Mesendoderm (in vitro differentiated cells): ENCODE measurements at regions not wholly inside any gene's neighbourhood (a gene's known extent, or its start where the extent isn't known, plus 50 kb on each side); places are given as distances from the start of the nearest gene placed in this dataset.

Source experiments
- DNase-seq: peaks from one replicate; pipeline ENCODE4 v3.0.0; 2013
- H2AK5ac ChIP-seq: 2 replicates; pipeline ENCODE4 v1.6.1; 2013; ENCODE audit warnings: low read length, inconsistent platforms
- H2BK120ac ChIP-seq: 2 replicates; pipeline ENCODE4 v1.6.1; 2013; ENCODE audit warnings: low read depth, mild to moderate bottlenecking, low read length, moderate library complexity, mixed read lengths
- H2BK15ac ChIP-seq: replicated peaks from 2 replicates; pipeline ENCODE4 v1.6.1; 2013; ENCODE audit warnings: low read depth, mild to moderate bottlenecking, moderate library complexity
- H2BK5ac ChIP-seq: 2 replicates; pipeline ENCODE4 v1.6.1; 2013; ENCODE audit warnings: low read length, inconsistent platforms
- H3K18ac ChIP-seq: 2 replicates; pipeline ENCODE4 v1.6.1; 2013; ENCODE audit warnings: mild to moderate bottlenecking, low read length, mixed read lengths
- H3K23ac ChIP-seq: one replicate; pipeline ENCODE4 v1.6.1; 2013; ENCODE audit warnings: low read length
- H3K27ac ChIP-seq: 2 replicates; pipeline ENCODE4 v1.5.1; 2013; ENCODE audit warnings: low read depth, mild to moderate bottlenecking, inconsistent platforms, low read length, moderate library complexity
- H3K27me3 ChIP-seq: 2 replicates; pipeline ENCODE4 v1.6.1; 2013; ENCODE audit warnings: low read length, control low read depth, mild to moderate bottlenecking, inconsistent platforms; ENCODE audit not compliant: insufficient read depth, poor library complexity
- H3K36me3 ChIP-seq: 2 replicates; pipeline ENCODE4 v1.6.1; 2013; ENCODE audit warnings: low read length, inconsistent platforms; ENCODE audit not compliant: control insufficient read depth, insufficient read depth
- H3K4ac ChIP-seq: one replicate; pipeline ENCODE4 v1.6.1; 2013; ENCODE audit warnings: low read depth, mild to moderate bottlenecking, low read length, moderate library complexity
- H3K4me1 ChIP-seq: 2 replicates; pipeline ENCODE4 v1.6.1; 2013; ENCODE audit warnings: low read depth, low read length, inconsistent platforms; ENCODE audit not compliant: control insufficient read depth
- H3K4me2 ChIP-seq: 2 replicates; pipeline ENCODE4 v1.6.1; 2013; ENCODE audit warnings: low read length
- H3K4me3 ChIP-seq: 2 replicates; pipeline ENCODE4 v1.5.1; 2013; ENCODE audit warnings: mild to moderate bottlenecking, low read length
- H3K56ac ChIP-seq: one replicate; pipeline ENCODE4 v1.6.1; 2013; ENCODE audit warnings: low read length
- H3K79me1 ChIP-seq: 2 replicates; pipeline ENCODE4 v1.6.1; 2013; ENCODE audit warnings: low read length, inconsistent platforms
- H3K79me2 ChIP-seq: 2 replicates; pipeline ENCODE4 v1.6.1; 2013; ENCODE audit warnings: mild to moderate bottlenecking, low read length; ENCODE audit not compliant: control insufficient read depth, insufficient read depth
- H3K9ac ChIP-seq: 2 replicates; pipeline ENCODE4 v1.6.1; 2013; ENCODE audit warnings: low read length, inconsistent platforms
- H4K5ac ChIP-seq: one replicate; pipeline ENCODE4 v1.6.1; 2013; ENCODE audit warnings: low read length
- H4K8ac ChIP-seq: one replicate; pipeline ENCODE4 v1.6.1; 2013; ENCODE audit warnings: low read depth, mild to moderate bottlenecking, control low read depth, low read length, moderate library complexity
- WGBS: extraction: QIAGEN DNeasy Blood & Tissue Kit; methylation state at CpG from one replicate; pipeline ENCODE4 v1.1.7; 2013; ENCODE audit warnings: low lambda C conversion rate, missing lambda C conversion rate; ENCODE audit not compliant: insufficient coverage; ENCODE audit errors: extremely low coverage; 5-methylcytosine and 5-hydroxymethylcytosine counted together

- no CpG with 5 or more reads among the region's 4 CpGs for WGBS
- Histone ChIP-seq H3K79me1 (no peaks in the 10 kb centered on the region), H3K4ac (no peak overlapping the region), H2BK120ac (no peak overlapping the region), H3K36me3 (no peaks in the 10 kb centered on the region), H3K4me3 (no peak overlapping the region), H3K27ac (no peak overlapping the region), H3K18ac (no peak overlapping the region), H3K79me2 (no peaks in the 10 kb centered on the region), H3K23ac (no peak overlapping the region), H2BK5ac (no peak overlapping the region), H3K4me2 (no peak overlapping the region), H4K8ac (no peak overlapping the region), H2AK5ac (no peak overlapping the region), H3K27me3 (no peaks in the 10 kb centered on the region), H3K4me1 (no peaks in the 10 kb centered on the region), H3K9ac (no peak overlapping the region), H4K5ac (no peak overlapping the region), H3K56ac (no peak overlapping the region), H2BK15ac (no peak overlapping the region)
- no peak for DNase-seq
These were observed 279.6 kb downstream of the NUAK1 start for GRCh38 chr12:105858981-105859710.

GRCh38 chr12:105860561-105861207 is 278.1 kb downstream of the NUAK1 start:
- H3K4me3 ChIP-seq = no peak overlapping the region
- no peaks in the 10 kb centered on the region for H3K36me3 ChIP-seq
- no peaks in the 10 kb centered on the region for H3K4me1 ChIP-seq
- H3K23ac ChIP-seq = no peak overlapping the region
- no CpG with 5 or more reads among the region's 3 CpGs for WGBS
- no peak overlapping the region for H2AK5ac ChIP-seq
- H3K27ac ChIP-seq = no peak overlapping the region
- H3K4me2 ChIP-seq = no peak overlapping the region
- no peak overlapping the region for H2BK5ac ChIP-seq
- no peaks in the 10 kb centered on the region for H3K79me1 ChIP-seq
- no peak overlapping the region for H2BK15ac ChIP-seq
- no peak overlapping the region for H4K5ac ChIP-seq
- no peak overlapping the region for H3K56ac ChIP-seq
- no peaks in the 10 kb centered on the region for H3K79me2 ChIP-seq
- no peak overlapping the region for H4K8ac ChIP-seq
- H3K27me3 ChIP-seq = no peaks in the 10 kb centered on the region
- no peak overlapping the region for H2BK120ac ChIP-seq
- no peak overlapping the region for H3K18ac ChIP-seq
- H3K9ac ChIP-seq = no peak overlapping the region
- no peak for DNase-seq
- H3K4ac ChIP-seq = no peak overlapping the region

- Histone ChIP-seq H4K5ac (no peak overlapping the region), H3K4ac (no peak overlapping the region), H3K4me3 (no peak overlapping the region), H3K27ac (no peak overlapping the region), H3K9ac (no peak overlapping the region), H3K23ac (peak overlapping the region; percentile 9), H3K56ac (no peak overlapping the region), H3K36me3 (no peaks in the 10 kb centered on the region), H3K79me2 (no peaks in the 10 kb centered on the region), H2AK5ac (no peak overlapping the region), H4K8ac (no peak overlapping the region), H3K18ac (no peak overlapping the region), H2BK120ac (no peak overlapping the region), H3K27me3 (no peaks in the 10 kb centered on the region), H3K4me1 (no peaks in the 10 kb centered on the region), H2BK5ac (no peak overlapping the region), H3K79me1 (no peaks in the 10 kb centered on the region), H3K4me2 (no peak overlapping the region), H2BK15ac (no peak overlapping the region)
- WGBS = no CpG with 5 or more reads among the region's 2 CpGs
- no peak for DNase-seq
These were observed 277.5 kb downstream of the NUAK1 start for GRCh38 chr12:105861227-105861626.

- Histone ChIP-seq H3K36me3 (no peaks in the 10 kb centered on the region), H2AK5ac (no peak overlapping the region), H2BK120ac (no peak overlapping the region), H3K23ac (no peak overlapping the region), H2BK15ac (no peak overlapping the region), H3K4me3 (no peak overlapping the region), H4K8ac (no peak overlapping the region), H3K79me1 (no peaks in the 10 kb centered on the region), H3K9ac (no peak overlapping the region), H4K5ac (no peak overlapping the region), H3K4me2 (no peak overlapping the region), H3K27me3 (no peaks in the 10 kb centered on the region), H2BK5ac (no peak overlapping the region), H3K79me2 (no peaks in the 10 kb centered on the region), H3K4me1 (no peaks in the 10 kb centered on the region), H3K56ac (no peak overlapping the region), H3K4ac (no peak overlapping the region), H3K27ac (no peak overlapping the region), H3K18ac (no peak overlapping the region)
- DNase-seq = no peak
- WGBS = no CpG with 5 or more reads among the region's 10 CpGs
These were observed 276.5 kb downstream of the NUAK1 start for GRCh38 chr12:105862163-105862821.

GRCh38 chr12:105864316-105864715 is 274.4 kb downstream of the NUAK1 start:
- no peak overlapping the region for H3K4me2 ChIP-seq
- no peak overlapping the region for H3K9ac ChIP-seq
- no peaks in the 10 kb centered on the region for H3K27me3 ChIP-seq
- no peak overlapping the region for H3K4ac ChIP-seq
- H4K8ac ChIP-seq = no peak overlapping the region
- H4K5ac ChIP-seq = no peak overlapping the region
- H2AK5ac ChIP-seq = no peak overlapping the region
- H2BK15ac ChIP-seq = no peak overlapping the region
- no peaks in the 10 kb centered on the region for H3K79me2 ChIP-seq
- no peaks in the 10 kb centered on the region for H3K36me3 ChIP-seq
- no peak overlapping the region for H3K56ac ChIP-seq
- no peak overlapping the region for H3K18ac ChIP-seq
- no peak overlapping the region for H3K4me3 ChIP-seq
- no CpG with 5 or more reads among the region's 4 CpGs for WGBS
- DNase-seq = no peak
- no peak overlapping the region for H3K23ac ChIP-seq
- no peaks in the 10 kb centered on the region for H3K79me1 ChIP-seq
- no peaks in the 10 kb centered on the region for H3K4me1 ChIP-seq
- H2BK120ac ChIP-seq = no peak overlapping the region
- H3K27ac ChIP-seq = no peak overlapping the region
- H2BK5ac ChIP-seq = no peak overlapping the region
